Esophagus squamous epithelium (tissue), 5 donors: ENCODE measurements at regions not wholly inside any gene's neighbourhood (a gene's known extent, or its start where the extent isn't known, plus 50 kb on each side); places are given as distances from the start of the nearest gene placed in this dataset.

ENCODE experiments used
- DNase-seq: peaks from one replicate; lab custom pipeline; 2025; lab: John Stamatoyannopoulos, UW
- H3K27ac ChIP-seq, 4 donors: fragments of 200-600 bp; sonication (generic); one replicate each; pipeline ENCODE4 v1.5.1; 2016 to 2019; ENCODE audit warnings: mild to moderate bottlenecking in 1 of 4
- H3K27me3 ChIP-seq, 4 donors: fragments of 200-600 bp; sonication (generic); 1 replicate in 3 of 4; 2 replicates in 1 of 4; pipeline versions ENCODE4 v1.5.1 to v1.6.0; 2017 to 2021; ENCODE audit warnings: antibody characterized with exemption in 1 of 4
- H3K36me3 ChIP-seq, 3 donors: fragments of 200-600 bp; sonication (generic); one replicate each; pipeline ENCODE4 v1.5.1; 2016 to 2019
- H3K4me1 ChIP-seq, 3 donors: fragments of 200-600 bp; sonication (generic); one replicate each; pipeline ENCODE4 v1.5.1; 2017 to 2019
- H3K4me3 ChIP-seq, 4 donors: fragments of 200-600 bp; sonication (generic); 1 replicate in 3 of 4; 2 replicates in 1 of 4; pipeline ENCODE4 v1.5.1; 2016 to 2019; ENCODE audit warnings: mild to moderate bottlenecking in 2 of 4, moderate library complexity in 1 of 4
- H3K9me3 ChIP-seq, 3 donors: fragments of 200-600 bp; sonication (generic); one replicate each; pipeline ENCODE4 v1.5.1; 2016 to 2019
- POLR2A ChIP-seq, 4 donors: fragments of 450-650 bp; IDR thresholded peaks; one replicate each; pipeline ENCODE4 v1.6.1; 2017; ENCODE audit warnings: antibody characterized with exemption in 4 of 4, mild to moderate bottlenecking in 4 of 4, moderate library complexity in 3 of 4
- WGBS, 2 donors: methylation state at CpG; one replicate each; pipeline ENCODE4 v1.1.5; 2018; 5-methylcytosine and 5-hydroxymethylcytosine counted together
- intact Hi-C: fragments of 100-400 bp; cut with DNase I; formaldehyde crosslinking; loops from one replicate; pipeline ENCODE4 v1.15.0; 2022
- TF ChIP-seq, protein P1 (sequence below), 6 experiments: fragments of 450-650 bp in 4 of 6; fragments of 200-600 bp in 2 of 6; sonication (generic) in 2 of 6; IDR thresholded peaks; one replicate each; pipeline ENCODE4 v1.5.1; 2016 to 2019; ENCODE audit warnings: antibody characterized with exemption in 6 of 6, mild to moderate bottlenecking in 4 of 6, moderate library complexity in 4 of 6
- donor health status: DM: yes; HTN: yes; CAD: no.

GRCh38 chr4:181548873-181549575, 694.2 kb upstream of the TENM3 start:
- H3K27ac ChIP-seq, result no peak overlapping the region

GRCh38 chr4:181549576-181550188, 693.5 kb upstream of the TENM3 start:
- Histone ChIP-seq H3K36me3 (no peaks in the 10 kb centered on the region), H3K9me3 (no peaks in the 10 kb centered on the region), H3K4me1 (no peaks in the 10 kb centered on the region), H3K27ac (no peak overlapping the region), H3K27me3 (no peaks in the 10 kb centered on the region), H3K4me3 (no peak overlapping the region)
- intact Hi-C loops, result no loop called here
- WGBS, 2 donors, result 65 to 70% methylated on average over 3 of the region's 3 CpGs
- DNase-seq, result no peak
- no peak for TF ChIP-seq POLR2A (IDR thresholded peaks at IDR 0.05)

More at GRCh38 chr4:181548873-181549575, 694.2 kb upstream of the TENM3 start:
- no peak overlapping the region for H3K4me3 ChIP-seq
- no peaks in the 10 kb centered on the region for H3K9me3 ChIP-seq
- WGBS, 2 donors, result 43 to 49% methylated on average over 9 of the region's 9 CpGs
- no peaks in the 10 kb centered on the region for H3K36me3 ChIP-seq
- DNase-seq, result no peak
- no peaks in the 10 kb centered on the region for H3K27me3 ChIP-seq
- intact Hi-C loops, result no loop called here
- no peak for TF ChIP-seq POLR2A (IDR thresholded peaks at IDR 0.05)
- TF ChIP-seq, protein P1, sequence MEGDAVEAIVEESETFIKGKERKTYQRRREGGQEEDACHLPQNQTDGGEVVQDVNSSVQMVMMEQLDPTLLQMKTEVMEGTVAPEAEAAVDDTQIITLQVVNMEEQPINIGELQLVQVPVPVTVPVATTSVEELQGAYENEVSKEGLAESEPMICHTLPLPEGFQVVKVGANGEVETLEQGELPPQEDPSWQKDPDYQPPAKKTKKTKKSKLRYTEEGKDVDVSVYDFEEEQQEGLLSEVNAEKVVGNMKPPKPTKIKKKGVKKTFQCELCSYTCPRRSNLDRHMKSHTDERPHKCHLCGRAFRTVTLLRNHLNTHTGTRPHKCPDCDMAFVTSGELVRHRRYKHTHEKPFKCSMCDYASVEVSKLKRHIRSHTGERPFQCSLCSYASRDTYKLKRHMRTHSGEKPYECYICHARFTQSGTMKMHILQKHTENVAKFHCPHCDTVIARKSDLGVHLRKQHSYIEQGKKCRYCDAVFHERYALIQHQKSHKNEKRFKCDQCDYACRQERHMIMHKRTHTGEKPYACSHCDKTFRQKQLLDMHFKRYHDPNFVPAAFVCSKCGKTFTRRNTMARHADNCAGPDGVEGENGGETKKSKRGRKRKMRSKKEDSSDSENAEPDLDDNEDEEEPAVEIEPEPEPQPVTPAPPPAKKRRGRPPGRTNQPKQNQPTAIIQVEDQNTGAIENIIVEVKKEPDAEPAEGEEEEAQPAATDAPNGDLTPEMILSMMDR (IDR thresholded peaks at IDR 0.05), result no peak
- H3K4me1 ChIP-seq, result no peaks in the 10 kb centered on the region

DNA sequence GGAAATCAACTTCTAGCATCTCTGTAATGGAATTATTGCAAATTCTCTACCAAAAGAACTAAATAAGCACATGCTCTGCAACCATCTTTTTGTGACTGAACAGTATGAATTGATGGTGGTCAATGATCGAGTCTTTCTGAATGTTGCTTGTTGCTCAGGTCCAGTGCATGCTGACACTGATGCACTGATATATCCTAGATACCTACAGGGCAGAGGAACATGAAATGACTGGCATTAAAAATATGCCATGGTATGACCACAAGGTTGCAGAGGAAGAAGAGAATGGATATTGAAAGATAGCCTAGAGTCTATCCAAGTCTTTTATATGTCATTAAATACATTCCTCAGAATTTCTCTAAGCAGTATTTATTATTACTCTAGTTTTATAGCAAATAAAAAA, 692.8 kb upstream of the TENM3 start:
- DNase-seq, result no peak
- Histone ChIP-seq H3K9me3 (no peaks in the 10 kb centered on the region), H3K4me1 (no peaks in the 10 kb centered on the region), H3K27me3 (no peaks in the 10 kb centered on the region), H3K4me3 (no peak overlapping the region), H3K27ac (no peak overlapping the region), H3K36me3 (no peaks in the 10 kb centered on the region)
- TF ChIP-seq, protein P1 (IDR thresholded peaks at IDR 0.05), result no peak
- no peak for TF ChIP-seq POLR2A (IDR thresholded peaks at IDR 0.05)
- intact Hi-C loops, result no loop called here
- 75 to 86% methylated on average over 1 of the region's 1 CpG for WGBS, 2 donors

DNA sequence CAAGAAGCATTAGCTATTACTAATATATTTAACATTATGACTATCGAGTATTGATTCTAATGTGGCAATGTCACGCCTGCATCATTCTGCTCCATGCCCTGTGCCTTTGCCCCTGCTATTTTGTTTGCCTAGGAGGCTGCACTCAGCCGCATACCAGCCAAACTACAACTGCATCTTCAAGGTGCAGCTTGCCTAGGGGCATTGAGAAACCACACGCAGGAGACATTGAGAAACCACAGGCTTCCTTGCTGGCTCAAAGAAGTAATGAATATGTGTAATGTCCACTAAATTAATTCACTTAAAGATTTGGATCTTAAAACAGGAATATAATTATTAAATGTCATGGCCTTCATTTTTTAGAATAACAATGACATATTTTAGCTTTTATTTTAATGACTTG, 683.6 kb upstream of the TENM3 start:
- H3K4me1 ChIP-seq, result no peaks in the 10 kb centered on the region
- TF ChIP-seq, protein P1 (IDR thresholded peaks at IDR 0.05), result no peak
- TF ChIP-seq POLR2A (IDR thresholded peaks at IDR 0.05), result no peak
- WGBS, 2 donors, result 48 to 81% methylated on average over 4 of the region's 4 CpGs
- H3K27me3 ChIP-seq, result no peaks in the 10 kb centered on the region
- H3K27ac ChIP-seq, result no peak overlapping the region
- H3K36me3 ChIP-seq, result no peaks in the 10 kb centered on the region
- H3K9me3 ChIP-seq, result no peaks in the 10 kb centered on the region
- H3K4me3 ChIP-seq, result no peak overlapping the region
- intact Hi-C loops, result no loop called here
- no peak for DNase-seq

GRCh38 chr4:181562399-181562798, 680.8 kb upstream of the TENM3 start:
- 87 to 96% methylated on average over 2 of the region's 2 CpGs for WGBS, 2 donors
- Histone ChIP-seq H3K36me3 (no peaks in the 10 kb centered on the region), H3K27ac (no peak overlapping the region), H3K4me3 (no peak overlapping the region), H3K4me1 (no peaks in the 10 kb centered on the region), H3K27me3 (no peaks in the 10 kb centered on the region), H3K9me3 (no peaks in the 10 kb centered on the region)
- no peak for DNase-seq
- intact Hi-C loops, result no loop called here
- TF ChIP-seq, protein P1 (IDR thresholded peaks at IDR 0.05), result no peak
- TF ChIP-seq POLR2A (IDR thresholded peaks at IDR 0.05), result no peak
